OCI-LY1 (cell line): ENCODE measurements at regions not wholly inside any gene's neighbourhood (a gene's known extent, or its start where the extent isn't known, plus 50 kb on each side); places are given as distances from the start of the nearest gene placed in this dataset.

ENCODE experiments used
- EZH2 ChIP-seq: fragments of 200-600 bp; sonication (generic), shearing (Covaris generic); IDR thresholded peaks from 2 replicates; pipeline ENCODE4 v1.8.0; 2017; ENCODE audit warnings: borderline replicate concordance, mixed run types, mild to moderate bottlenecking, antibody characterized with exemption, low read length, moderate library complexity, mixed read lengths
- TF ChIP-seq, protein P1 (sequence below): fragments of 200-600 bp; sonication (generic), shearing (Covaris generic); IDR thresholded peaks from 2 replicates; pipeline ENCODE4 v1.5.1; 2017; ENCODE audit warnings: mild to moderate bottlenecking, antibody characterized with exemption, low read length, moderate library complexity, mixed read lengths

DNA sequence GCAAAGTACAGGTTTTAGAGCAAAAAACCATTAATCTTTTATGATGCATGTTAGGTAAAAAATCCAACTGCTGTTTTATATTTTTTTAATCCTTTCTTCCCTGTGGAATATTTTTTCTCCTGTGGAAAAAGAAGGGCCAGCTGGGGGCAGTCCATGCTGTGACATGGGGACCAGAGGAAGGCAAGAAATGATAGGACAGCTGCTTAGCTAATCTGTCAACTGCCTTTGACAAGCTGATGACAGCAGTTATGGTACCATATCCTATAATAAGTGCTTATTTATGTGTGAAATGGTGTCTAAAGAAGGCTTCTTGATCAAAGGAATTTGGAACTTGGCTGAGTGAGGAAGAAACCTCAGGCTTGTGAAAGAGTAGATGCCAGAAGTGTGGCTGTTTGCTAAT lies 452.4 kb upstream of the NOVA1 start:
- TF ChIP-seq, protein P1, sequence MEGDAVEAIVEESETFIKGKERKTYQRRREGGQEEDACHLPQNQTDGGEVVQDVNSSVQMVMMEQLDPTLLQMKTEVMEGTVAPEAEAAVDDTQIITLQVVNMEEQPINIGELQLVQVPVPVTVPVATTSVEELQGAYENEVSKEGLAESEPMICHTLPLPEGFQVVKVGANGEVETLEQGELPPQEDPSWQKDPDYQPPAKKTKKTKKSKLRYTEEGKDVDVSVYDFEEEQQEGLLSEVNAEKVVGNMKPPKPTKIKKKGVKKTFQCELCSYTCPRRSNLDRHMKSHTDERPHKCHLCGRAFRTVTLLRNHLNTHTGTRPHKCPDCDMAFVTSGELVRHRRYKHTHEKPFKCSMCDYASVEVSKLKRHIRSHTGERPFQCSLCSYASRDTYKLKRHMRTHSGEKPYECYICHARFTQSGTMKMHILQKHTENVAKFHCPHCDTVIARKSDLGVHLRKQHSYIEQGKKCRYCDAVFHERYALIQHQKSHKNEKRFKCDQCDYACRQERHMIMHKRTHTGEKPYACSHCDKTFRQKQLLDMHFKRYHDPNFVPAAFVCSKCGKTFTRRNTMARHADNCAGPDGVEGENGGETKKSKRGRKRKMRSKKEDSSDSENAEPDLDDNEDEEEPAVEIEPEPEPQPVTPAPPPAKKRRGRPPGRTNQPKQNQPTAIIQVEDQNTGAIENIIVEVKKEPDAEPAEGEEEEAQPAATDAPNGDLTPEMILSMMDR = no peak
- TF ChIP-seq EZH2 = no peak
